Body of pancreas (tissue), 4 donors: ENCODE measurements at regions not wholly inside any gene's neighbourhood (a gene's known extent, or its start where the extent isn't known, plus 50 kb on each side); places are given as distances from the start of the nearest gene placed in this dataset.

Experiments used
- POLR2A ChIP-seq, 3 donors: fragments of 450-650 bp; IDR thresholded peaks; one replicate each; pipeline ENCODE4 v1.6.1; 2016; ENCODE audit warnings: antibody characterized with exemption in 3 of 3, mild to moderate bottlenecking in 2 of 3
- TF ChIP-seq, protein P1 (sequence below), 7 experiments: fragments of 450-650 bp in 4 of 7; fragments of 200-600 bp in 3 of 7; sonication (generic) in 3 of 7; IDR thresholded peaks; one replicate each; pipeline ENCODE4 v1.5.1; 2016 to 2019; ENCODE audit warnings: antibody characterized with exemption in 7 of 7

DNA sequence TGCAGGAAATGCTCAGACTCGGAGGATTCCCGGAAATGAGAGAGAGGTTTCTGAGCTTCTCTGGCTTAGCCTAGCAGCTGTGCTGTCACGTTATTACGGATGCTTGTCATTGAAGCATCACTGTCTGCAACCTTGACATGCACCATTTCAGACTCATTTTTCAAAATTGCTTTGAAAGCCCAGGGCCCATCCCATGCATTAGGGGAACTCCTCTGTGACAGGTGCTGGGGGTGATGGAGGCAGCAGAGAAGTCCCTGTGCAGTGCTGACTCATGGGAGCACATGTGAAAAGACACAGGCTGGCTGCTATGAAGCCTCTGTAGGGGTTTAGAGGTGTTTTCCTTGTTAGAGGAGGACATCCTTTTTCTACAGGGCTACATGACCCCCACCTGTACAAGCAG, 214.0 kb upstream of the MPHOSPH6 start:
- TF ChIP-seq, protein P1, sequence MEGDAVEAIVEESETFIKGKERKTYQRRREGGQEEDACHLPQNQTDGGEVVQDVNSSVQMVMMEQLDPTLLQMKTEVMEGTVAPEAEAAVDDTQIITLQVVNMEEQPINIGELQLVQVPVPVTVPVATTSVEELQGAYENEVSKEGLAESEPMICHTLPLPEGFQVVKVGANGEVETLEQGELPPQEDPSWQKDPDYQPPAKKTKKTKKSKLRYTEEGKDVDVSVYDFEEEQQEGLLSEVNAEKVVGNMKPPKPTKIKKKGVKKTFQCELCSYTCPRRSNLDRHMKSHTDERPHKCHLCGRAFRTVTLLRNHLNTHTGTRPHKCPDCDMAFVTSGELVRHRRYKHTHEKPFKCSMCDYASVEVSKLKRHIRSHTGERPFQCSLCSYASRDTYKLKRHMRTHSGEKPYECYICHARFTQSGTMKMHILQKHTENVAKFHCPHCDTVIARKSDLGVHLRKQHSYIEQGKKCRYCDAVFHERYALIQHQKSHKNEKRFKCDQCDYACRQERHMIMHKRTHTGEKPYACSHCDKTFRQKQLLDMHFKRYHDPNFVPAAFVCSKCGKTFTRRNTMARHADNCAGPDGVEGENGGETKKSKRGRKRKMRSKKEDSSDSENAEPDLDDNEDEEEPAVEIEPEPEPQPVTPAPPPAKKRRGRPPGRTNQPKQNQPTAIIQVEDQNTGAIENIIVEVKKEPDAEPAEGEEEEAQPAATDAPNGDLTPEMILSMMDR (IDR thresholded peaks at IDR 0.05): no peak
- TF ChIP-seq POLR2A (IDR thresholded peaks at IDR 0.05): no peak
